ENCODE measurements at regions not wholly inside any gene's neighbourhood (a gene's known extent, or its start where the extent isn't known, plus 50 kb on each side); places are given as distances from the start of the nearest gene placed in this dataset.

GRCh38 chr14:21997300-21997699 is 323.7 kb upstream of the OR4E1 start:
- Histone ChIP-seq H3K4me1 (no peaks in the 10 kb centered on the region), H3K9me3 (no peaks in the 10 kb centered on the region), H3K36me3 (no peaks in the 10 kb centered on the region), H3K27me3 (peaks cover 0 to under 1% of the 10 kb centered on the region in 2 donors), H3K27ac (no peak overlapping the region), H3K4me3 (no peak overlapping the region)
- TF ChIP-seq POLR2A (IDR thresholded peaks at IDR 0.05) (no peak), POLR2AphosphoS5 (IDR thresholded peaks at IDR 0.05) (no peak)
- TF ChIP-seq, protein P1, sequence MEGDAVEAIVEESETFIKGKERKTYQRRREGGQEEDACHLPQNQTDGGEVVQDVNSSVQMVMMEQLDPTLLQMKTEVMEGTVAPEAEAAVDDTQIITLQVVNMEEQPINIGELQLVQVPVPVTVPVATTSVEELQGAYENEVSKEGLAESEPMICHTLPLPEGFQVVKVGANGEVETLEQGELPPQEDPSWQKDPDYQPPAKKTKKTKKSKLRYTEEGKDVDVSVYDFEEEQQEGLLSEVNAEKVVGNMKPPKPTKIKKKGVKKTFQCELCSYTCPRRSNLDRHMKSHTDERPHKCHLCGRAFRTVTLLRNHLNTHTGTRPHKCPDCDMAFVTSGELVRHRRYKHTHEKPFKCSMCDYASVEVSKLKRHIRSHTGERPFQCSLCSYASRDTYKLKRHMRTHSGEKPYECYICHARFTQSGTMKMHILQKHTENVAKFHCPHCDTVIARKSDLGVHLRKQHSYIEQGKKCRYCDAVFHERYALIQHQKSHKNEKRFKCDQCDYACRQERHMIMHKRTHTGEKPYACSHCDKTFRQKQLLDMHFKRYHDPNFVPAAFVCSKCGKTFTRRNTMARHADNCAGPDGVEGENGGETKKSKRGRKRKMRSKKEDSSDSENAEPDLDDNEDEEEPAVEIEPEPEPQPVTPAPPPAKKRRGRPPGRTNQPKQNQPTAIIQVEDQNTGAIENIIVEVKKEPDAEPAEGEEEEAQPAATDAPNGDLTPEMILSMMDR (IDR thresholded peaks at IDR 0.05): no peak
- intact Hi-C loops (cut with DNase I; ENCODE audit: low total_unique reads): no loop called here
- DNase-seq (ENCODE audit: low spot score in 2 of 2): no peak

- no peak overlapping the region for H3K27ac ChIP-seq
- no peaks in the 10 kb centered on the region for H3K9me3 ChIP-seq
- no peaks in the 10 kb centered on the region for H3K4me1 ChIP-seq
- no peaks in the 10 kb centered on the region for H3K36me3 ChIP-seq
- H3K4me3 ChIP-seq: no peak overlapping the region
- no peak for DNase-seq (ENCODE audit: low spot score in 2 of 2)
- intact Hi-C loops (cut with DNase I; ENCODE audit: low total_unique reads): no loop called here
- H3K27me3 ChIP-seq: peaks cover 0 to 6% of the 10 kb centered on the region in 2 donors
- TF ChIP-seq POLR2A (IDR thresholded peaks at IDR 0.05): no peak
- no peak for TF ChIP-seq POLR2AphosphoS5 (IDR thresholded peaks at IDR 0.05)
Observed at GRCh38 chr14:21995332-21995731, 321.7 kb upstream of the OR4E1 start.

GRCh38 chr14:21993837-21994236 is 320.2 kb upstream of the OR4E1 start:
- H3K4me3 ChIP-seq: no peak overlapping the region
- peaks cover 0 to 6% of the 10 kb centered on the region in 2 donors for H3K27me3 ChIP-seq
- H3K9me3 ChIP-seq: no peaks in the 10 kb centered on the region
- H3K4me1 ChIP-seq: no peaks in the 10 kb centered on the region
- TF ChIP-seq POLR2A (IDR thresholded peaks at IDR 0.05) (no peak), POLR2AphosphoS5 (IDR thresholded peaks at IDR 0.05) (no peak)
- TF ChIP-seq, protein P1 (IDR thresholded peaks at IDR 0.05): no peak
- H3K36me3 ChIP-seq: no peaks in the 10 kb centered on the region
- no peak overlapping the region for H3K27ac ChIP-seq
- intact Hi-C loops (cut with DNase I; ENCODE audit: low total_unique reads): no loop called here
- no peak for DNase-seq (ENCODE audit: low spot score in 2 of 2)

DNA sequence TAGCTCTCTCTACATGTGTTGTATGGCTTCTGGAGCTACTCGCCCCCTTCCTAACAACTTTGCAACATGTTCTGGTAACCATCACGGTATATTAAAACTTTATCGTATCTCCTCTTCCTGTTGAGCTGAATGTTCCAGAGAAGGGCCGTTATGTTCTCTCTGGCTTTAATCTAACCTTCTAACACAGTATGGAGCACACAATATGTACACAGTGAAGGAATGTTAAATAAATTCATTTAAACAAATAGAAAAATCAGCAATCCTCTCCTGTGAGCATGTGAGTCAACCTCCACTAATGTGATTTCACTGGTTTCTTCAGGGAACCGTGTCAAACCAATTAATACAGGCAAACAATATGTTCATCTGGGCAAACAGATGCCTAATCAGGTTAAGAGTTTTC is 319.5 kb upstream of the OR4E1 start:
- TF ChIP-seq, protein P1 (IDR thresholded peaks at IDR 0.05): no peak
- TF ChIP-seq POLR2A (IDR thresholded peaks at IDR 0.05) (no peak), POLR2AphosphoS5 (IDR thresholded peaks at IDR 0.05) (no peak)
- no peak overlapping the region for H3K4me3 ChIP-seq
- H3K4me1 ChIP-seq: no peaks in the 10 kb centered on the region
- intact Hi-C loops (cut with DNase I; ENCODE audit: low total_unique reads): no loop called here
- H3K36me3 ChIP-seq: no peaks in the 10 kb centered on the region
- H3K9me3 ChIP-seq: no peaks in the 10 kb centered on the region
- peaks cover 0 to 6% of the 10 kb centered on the region in 2 donors for H3K27me3 ChIP-seq
- DNase-seq (ENCODE audit: low spot score in 2 of 2): no peak
- no peak overlapping the region for H3K27ac ChIP-seq

GRCh38 chr14:21991130-21991529 is 317.5 kb upstream of the OR4E1 start:
- DNase-seq (ENCODE audit: low spot score in 2 of 2): no peak
- Histone ChIP-seq H3K4me3 (no peak overlapping the region), H3K27ac (no peak overlapping the region), H3K36me3 (no peaks in the 10 kb centered on the region), H3K4me1 (no peaks in the 10 kb centered on the region), H3K27me3 (peaks cover 0 to 6% of the 10 kb centered on the region in 2 donors), H3K9me3 (no peaks in the 10 kb centered on the region)
- TF ChIP-seq POLR2A (IDR thresholded peaks at IDR 0.05): no peak
- TF ChIP-seq, protein P1 (IDR thresholded peaks at IDR 0.05): no peak
- no peak for TF ChIP-seq POLR2AphosphoS5 (IDR thresholded peaks at IDR 0.05)
- intact Hi-C loops (cut with DNase I; ENCODE audit: low total_unique reads): no loop called here

- TF ChIP-seq POLR2AphosphoS5 (IDR thresholded peaks at IDR 0.05): no peak
- TF ChIP-seq, protein P1 (IDR thresholded peaks at IDR 0.05): peak in 1 of 3 donors; percentile 17
Observed at GRCh38 chr14:21990116-21990515, 316.5 kb upstream of the OR4E1 start.

More at GRCh38 chr14:21990116-21990515, 316.5 kb upstream of the OR4E1 start:
- peaks cover 0 to 8% of the 10 kb centered on the region in 2 donors for H3K27me3 ChIP-seq
- no peak overlapping the region for H3K27ac ChIP-seq
- no peaks in the 10 kb centered on the region for H3K9me3 ChIP-seq
- intact Hi-C loops (cut with DNase I; ENCODE audit: low total_unique reads): no loop called here
- no peaks in the 10 kb centered on the region for H3K4me1 ChIP-seq
- no peak for DNase-seq (ENCODE audit: low spot score in 2 of 2)
- H3K4me3 ChIP-seq: no peak overlapping the region
- no peaks in the 10 kb centered on the region for H3K36me3 ChIP-seq
